MM.1S (cell line): ENCODE measurements at regions not wholly inside any gene's neighbourhood (a gene's known extent, or its start where the extent isn't known, plus 50 kb on each side); places are given as distances from the start of the nearest gene placed in this dataset.
"Not testable (repeated sequence)": the region's sequence is repeated elsewhere in the genome, so short reads cannot be mapped to it uniquely, and the experiment has no call there.

Source experiments
- DNase-seq: peaks from one replicate; pipeline ENCODE4 v3.0.0-alpha.2; 2015
- H2AFZ ChIP-seq: fragments of 300-600 bp; sonication (generic); 2 replicates; pipeline ENCODE4 v1.6.0; 2016; ENCODE audit warnings: antibody characterized with exemption, low read length
- H3F3A ChIP-seq: fragments of 300-600 bp; sonication (generic); 2 replicates; pipeline ENCODE4 v1.6.1; 2016; ENCODE audit warnings: mild to moderate bottlenecking, antibody characterized with exemption, low read length, moderate library complexity, mixed read lengths; ENCODE audit not compliant: insufficient read depth
- H3K27ac ChIP-seq: fragments of 300-600 bp; sonication (generic); 2 replicates; pipeline ENCODE4 v1.5.1; 2016; ENCODE audit warnings: mild to moderate bottlenecking, low read length
- H3K27me3 ChIP-seq: fragments of 300-600 bp; sonication (generic); replicated peaks from 2 replicates; pipeline ENCODE4 v1.6.0; 2016; ENCODE audit warnings: low read length; ENCODE audit not compliant: insufficient read depth
- H3K36me3 ChIP-seq: fragments of 300-600 bp; sonication (generic); replicated peaks from 2 replicates; pipeline ENCODE4 v1.6.1; 2016; ENCODE audit warnings: mild to moderate bottlenecking, low read length, mixed read lengths; ENCODE audit not compliant: insufficient read depth
- H3K4me1 ChIP-seq: fragments of 300-600 bp; sonication (generic); 2 replicates; pipeline ENCODE4 v1.6.1; 2016; ENCODE audit warnings: low read length, mixed read lengths
- H3K4me2 ChIP-seq: fragments of 300-600 bp; sonication (generic); 2 replicates; pipeline ENCODE4 v1.6.0; 2016; ENCODE audit warnings: low read depth, low read length
- H3K4me3 ChIP-seq: fragments of 300-600 bp; sonication (generic); 2 replicates; pipeline ENCODE4 v1.5.1; 2016; ENCODE audit warnings: low read length, mixed read lengths
- H3K79me2 ChIP-seq: fragments of 300-600 bp; sonication (generic); 2 replicates; pipeline ENCODE4 v1.6.1; 2016; ENCODE audit warnings: mixed run types, low read length, mixed read lengths
- H3K9ac ChIP-seq: fragments of 300-600 bp; sonication (generic); 2 replicates; pipeline ENCODE4 v1.6.1; 2016; ENCODE audit warnings: low read length, mixed read lengths
- H3K9me2 ChIP-seq: fragments of 300-600 bp; sonication (generic); replicated peaks from 2 replicates; pipeline ENCODE4 v1.6.1; 2016; ENCODE audit warnings: mild to moderate bottlenecking, low read length, mixed read lengths; ENCODE audit not compliant: insufficient read depth
- H3K9me3 ChIP-seq: fragments of 300-600 bp; sonication (generic); replicated peaks from 2 replicates; pipeline ENCODE4 v1.6.1; 2016; ENCODE audit warnings: mild to moderate bottlenecking, low read length, mixed read lengths; ENCODE audit not compliant: insufficient read depth
- H4K20me1 ChIP-seq: fragments of 300-600 bp; sonication (generic); 2 replicates; pipeline ENCODE4 v1.6.1; 2016; ENCODE audit warnings: mild to moderate bottlenecking, low read length, moderate library complexity, mixed read lengths; ENCODE audit not compliant: insufficient read depth
- CTCF ChIP-seq: fragments of 300-600 bp; sonication (generic); IDR thresholded peaks from 2 replicates; pipeline ENCODE4 v1.5.1; 2016; ENCODE audit warnings: antibody characterized with exemption, low read length, mixed read lengths
- EZH2 ChIP-seq: fragments of 300-600 bp; sonication (generic); optimal IDR thresholded peaks from 2 replicates; pipeline ENCODE3; 2017; ENCODE audit warnings: low read depth, mild to moderate bottlenecking, antibody characterized with exemption, low read length, mixed read lengths
- EZH2phosphoT487 ChIP-seq: fragments of 300-600 bp; sonication (generic); IDR thresholded peaks from 2 replicates; pipeline ENCODE4 v1.6.1; 2018; ENCODE audit warnings: antibody characterized with exemption, low read length

- H3K27ac ChIP-seq: no peak overlapping the region
- H3K9me3 ChIP-seq: no peaks in the 10 kb centered on the region
- no peak overlapping the region for H3K4me2 ChIP-seq
- H3K9me2 ChIP-seq: no peaks in the 10 kb centered on the region
- no peaks in the 10 kb centered on the region for H3K27me3 ChIP-seq
- H3K4me3 ChIP-seq: no peak overlapping the region
- H3K36me3 ChIP-seq: no peaks in the 10 kb centered on the region
- TF ChIP-seq EZH2: no peak
- no peak for TF ChIP-seq CTCF
- no peak for TF ChIP-seq EZH2phosphoT487
- H3F3A ChIP-seq: no peaks in the 10 kb centered on the region
- H3K4me1 ChIP-seq: no peaks in the 10 kb centered on the region
- no peaks in the 10 kb centered on the region for H4K20me1 ChIP-seq
- no peak for DNase-seq
- no peak overlapping the region for H3K9ac ChIP-seq
- H2AFZ ChIP-seq: no peak overlapping the region
- H3K79me2 ChIP-seq: no peaks in the 10 kb centered on the region
Measured at GRCh38 chr13:38226496-38226895, 123.2 kb upstream of the UFM1 start.

GRCh38 chr13:38223089-38223488, 126.6 kb upstream of the UFM1 start:
- no peak overlapping the region for H2AFZ ChIP-seq
- H3K27me3 ChIP-seq: no peaks in the 10 kb centered on the region
- H3K27ac ChIP-seq: no peak overlapping the region
- DNase-seq: no peak
- TF ChIP-seq EZH2phosphoT487 (no peak), CTCF (no peak), EZH2 (no peak)
- no peak overlapping the region for H3K9ac ChIP-seq
- H3K4me2 ChIP-seq: no peak overlapping the region
- no peaks in the 10 kb centered on the region for H4K20me1 ChIP-seq
- H3K4me3 ChIP-seq: no peak overlapping the region
- H3K9me2 ChIP-seq: no peaks in the 10 kb centered on the region
- H3K79me2 ChIP-seq: no peaks in the 10 kb centered on the region
- H3K9me3 ChIP-seq: no peaks in the 10 kb centered on the region
- H3K36me3 ChIP-seq: no peaks in the 10 kb centered on the region
- no peaks in the 10 kb centered on the region for H3K4me1 ChIP-seq
- no peaks in the 10 kb centered on the region for H3F3A ChIP-seq

GRCh38 chr13:38221120-38221519, 128.5 kb upstream of the UFM1 start:
- H3K4me3 ChIP-seq, H3K4me2 ChIP-seq, H3K9me2 ChIP-seq, H3K36me3 ChIP-seq, H3K27ac ChIP-seq, H3K79me2 ChIP-seq, DNase-seq, H3F3A ChIP-seq, H3K9ac ChIP-seq, H3K4me1 ChIP-seq, H2AFZ ChIP-seq, H3K27me3 ChIP-seq, H3K9me3 ChIP-seq, H4K20me1 ChIP-seq: not testable (repeated sequence)

- Histone ChIP-seq H3K79me2 (no peaks in the 10 kb centered on the region), H2AFZ (no peak overlapping the region), H4K20me1 (no peaks in the 10 kb centered on the region), H3K4me3 (no peak overlapping the region), H3F3A (no peaks in the 10 kb centered on the region), H3K36me3 (no peaks in the 10 kb centered on the region), H3K4me2 (no peak overlapping the region), H3K4me1 (no peaks in the 10 kb centered on the region), H3K9me2 (no peaks in the 10 kb centered on the region), H3K27ac (no peak overlapping the region), H3K9ac (no peak overlapping the region), H3K27me3 (no peaks in the 10 kb centered on the region), H3K9me3 (no peaks in the 10 kb centered on the region)
- DNase-seq: no peak
- no peak for TF ChIP-seq EZH2
- TF ChIP-seq CTCF: no peak
- no peak for TF ChIP-seq EZH2phosphoT487
Measured at GRCh38 chr13:38216181-38216580, 133.5 kb upstream of the UFM1 start.
